Liver (tissue), 3 donors: ENCODE measurements at regions not wholly inside any gene's neighbourhood (a gene's known extent, or its start where the extent isn't known, plus 50 kb on each side); places are given as distances from the start of the nearest gene placed in this dataset.

Experiments
- FOXA1 ChIP-seq: IDR thresholded peaks from 2 replicates; pipeline ENCODE4 v1.6.1; 2016; ENCODE audit warnings: antibody characterized with exemption
- FOXA2 ChIP-seq: IDR thresholded peaks from 2 replicates; pipeline ENCODE4 v1.6.1; 2016; ENCODE audit warnings: antibody characterized with exemption
- GABPA ChIP-seq, 2 donors: IDR thresholded peaks in 1 of 2; conservative IDR thresholded peaks in 1 of 2; 2 replicates each; pipeline ENCODE4 v1.6.1; 2016; ENCODE audit warnings: antibody characterized with exemption in 2 of 2, mild to moderate bottlenecking in 1 of 2, moderate library complexity in 1 of 2
- HNF4G ChIP-seq: IDR thresholded peaks from 2 replicates; pipeline ENCODE4 v1.6.1; 2016; ENCODE audit warnings: antibody characterized with exemption
- JUND ChIP-seq, 2 donors: IDR thresholded peaks; 2 replicates each; pipeline ENCODE4 v1.6.1; 2016; ENCODE audit warnings: antibody characterized with exemption in 2 of 2
- RAD21 ChIP-seq, 2 donors: IDR thresholded peaks; 2 replicates each; pipeline ENCODE4 v1.6.1; 2016; ENCODE audit warnings: antibody characterized with exemption in 2 of 2, mild to moderate bottlenecking in 2 of 2
- REST ChIP-seq: IDR thresholded peaks from 2 replicates; pipeline ENCODE4 v1.6.1; 2016; ENCODE audit warnings: antibody characterized with exemption, mild to moderate bottlenecking
- RXRA ChIP-seq, 2 donors: IDR thresholded peaks; 2 replicates each; pipeline ENCODE4 v1.6.1; 2017 to 2018; ENCODE audit warnings: antibody characterized with exemption in 2 of 2, mild to moderate bottlenecking in 1 of 2
- YY1 ChIP-seq: IDR thresholded peaks from 2 replicates; pipeline ENCODE4 v1.6.1; 2016; ENCODE audit warnings: antibody characterized with exemption, mild to moderate bottlenecking
- ZBTB33 ChIP-seq: IDR thresholded peaks from 2 replicates; pipeline ENCODE4 v1.6.1; 2016; ENCODE audit warnings: antibody characterized with exemption
- TF ChIP-seq, protein P1 (sequence below): fragments of 150-350 bp; IDR thresholded peaks from 2 replicates; pipeline ENCODE4 v1.5.1; 2017; ENCODE audit warnings: improper control_type of control experiment, low read depth, low read length; ENCODE audit not compliant: missing input control
- TF ChIP-seq, protein P2 (sequence below): IDR thresholded peaks from 2 replicates; pipeline ENCODE4 v1.6.1; 2016; ENCODE audit warnings: antibody characterized with exemption
- donor health status: healthy.
- donor health status: healthy.

- TF ChIP-seq YY1 (no peak), REST (no peak), ZBTB33 (no peak), JUND (IDR thresholded peaks at IDR 0.05) (no peak), FOXA2 (no peak), RXRA (IDR thresholded peaks at IDR 0.05) (no peak), FOXA1 (no peak), RAD21 (IDR thresholded peaks at IDR 0.05) (no peak), GABPA (IDR thresholded peaks at IDR 0.05 in 1 of 2, conservative IDR thresholded peaks at IDR 0.05 in 1 of 2) (no peak), HNF4G (no peak)
- TF ChIP-seq, protein P1, sequence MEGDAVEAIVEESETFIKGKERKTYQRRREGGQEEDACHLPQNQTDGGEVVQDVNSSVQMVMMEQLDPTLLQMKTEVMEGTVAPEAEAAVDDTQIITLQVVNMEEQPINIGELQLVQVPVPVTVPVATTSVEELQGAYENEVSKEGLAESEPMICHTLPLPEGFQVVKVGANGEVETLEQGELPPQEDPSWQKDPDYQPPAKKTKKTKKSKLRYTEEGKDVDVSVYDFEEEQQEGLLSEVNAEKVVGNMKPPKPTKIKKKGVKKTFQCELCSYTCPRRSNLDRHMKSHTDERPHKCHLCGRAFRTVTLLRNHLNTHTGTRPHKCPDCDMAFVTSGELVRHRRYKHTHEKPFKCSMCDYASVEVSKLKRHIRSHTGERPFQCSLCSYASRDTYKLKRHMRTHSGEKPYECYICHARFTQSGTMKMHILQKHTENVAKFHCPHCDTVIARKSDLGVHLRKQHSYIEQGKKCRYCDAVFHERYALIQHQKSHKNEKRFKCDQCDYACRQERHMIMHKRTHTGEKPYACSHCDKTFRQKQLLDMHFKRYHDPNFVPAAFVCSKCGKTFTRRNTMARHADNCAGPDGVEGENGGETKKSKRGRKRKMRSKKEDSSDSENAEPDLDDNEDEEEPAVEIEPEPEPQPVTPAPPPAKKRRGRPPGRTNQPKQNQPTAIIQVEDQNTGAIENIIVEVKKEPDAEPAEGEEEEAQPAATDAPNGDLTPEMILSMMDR, result no peak
- TF ChIP-seq, protein P2, sequence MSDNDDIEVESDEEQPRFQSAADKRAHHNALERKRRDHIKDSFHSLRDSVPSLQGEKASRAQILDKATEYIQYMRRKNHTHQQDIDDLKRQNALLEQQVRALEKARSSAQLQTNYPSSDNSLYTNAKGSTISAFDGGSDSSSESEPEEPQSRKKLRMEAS, result no peak
Observed at GRCh38 chr1:242579528-242580235, 55.2 kb upstream of the PLD5 start.
